Activated T-cell treated with anti-CD3 and anti-CD28 coated beads for 24 hours (primary cell): ENCODE measurements at regions not wholly inside any gene's neighbourhood (a gene's known extent, or its start where the extent isn't known, plus 50 kb on each side); places are given as distances from the start of the nearest gene placed in this dataset.

ENCODE experiments used
- DNase-seq: peaks from one replicate; pipeline ENCODE4 v3.0.0-alpha.2; 2020; ENCODE audit warnings: low read depth

DNA sequence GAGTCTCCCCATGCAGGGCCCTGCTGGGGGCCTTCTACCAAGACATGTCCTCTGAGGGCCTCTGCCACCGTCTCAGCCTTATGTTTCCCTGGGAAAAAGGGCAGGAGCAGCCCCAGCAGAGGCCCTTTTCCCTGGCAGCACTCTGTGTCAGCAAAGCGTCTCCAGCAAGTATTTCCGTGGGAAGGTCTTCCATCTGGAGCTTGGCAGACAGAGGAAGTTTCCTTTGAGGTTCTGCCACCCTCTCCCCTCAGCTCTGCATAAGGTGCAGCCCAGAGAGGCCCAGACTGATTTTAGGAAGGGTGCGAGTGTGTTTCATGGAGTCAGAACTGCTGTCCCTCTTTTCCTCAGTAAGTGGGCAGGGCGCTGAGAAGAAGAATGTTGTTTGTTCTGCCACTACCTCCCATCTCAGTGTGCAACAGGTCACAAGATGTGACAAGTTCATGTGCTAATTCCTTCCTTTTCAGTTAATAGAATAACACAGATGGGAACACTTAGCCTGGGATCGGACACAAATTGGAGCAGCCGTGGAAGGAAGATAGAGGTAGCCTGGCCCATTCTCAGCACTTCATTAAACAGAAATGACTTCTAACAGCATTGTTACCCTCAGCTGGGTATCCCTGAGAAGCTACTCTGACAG is 784.4 kb downstream of the MAFB start:
- DNase-seq = no peak

DNA sequence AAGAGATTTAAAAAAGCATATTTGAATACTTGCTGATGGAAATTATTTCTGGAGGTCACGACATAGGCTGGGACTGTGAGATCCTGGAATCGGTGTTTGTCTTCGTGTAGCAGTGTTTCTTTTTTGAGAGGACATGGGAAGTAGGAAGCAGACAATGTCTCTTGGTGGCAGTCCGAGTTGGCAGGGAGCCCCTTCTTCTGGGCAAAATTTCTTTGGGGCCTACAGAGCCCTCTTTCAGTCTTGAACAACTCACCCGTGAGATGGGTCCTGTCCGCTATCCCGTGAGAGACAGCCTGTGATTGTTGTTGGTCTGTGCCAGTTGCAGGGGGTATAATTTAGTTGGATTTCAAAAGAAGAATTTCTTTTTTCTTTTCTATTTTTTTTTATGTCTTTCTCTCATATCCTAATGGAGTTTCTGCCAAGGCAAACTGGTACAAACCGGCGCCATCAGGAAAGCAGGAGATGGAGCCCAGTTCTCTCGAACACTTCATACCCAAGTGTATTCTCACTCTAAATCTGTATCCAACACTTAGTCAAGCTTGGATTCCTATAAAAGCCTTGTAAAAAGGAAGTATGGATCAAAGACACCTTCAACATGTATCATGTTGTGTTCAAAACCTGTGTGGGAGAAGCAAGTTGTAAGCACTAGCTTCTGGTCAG is 785.1 kb downstream of the MAFB start:
- no peak for DNase-seq

DNA sequence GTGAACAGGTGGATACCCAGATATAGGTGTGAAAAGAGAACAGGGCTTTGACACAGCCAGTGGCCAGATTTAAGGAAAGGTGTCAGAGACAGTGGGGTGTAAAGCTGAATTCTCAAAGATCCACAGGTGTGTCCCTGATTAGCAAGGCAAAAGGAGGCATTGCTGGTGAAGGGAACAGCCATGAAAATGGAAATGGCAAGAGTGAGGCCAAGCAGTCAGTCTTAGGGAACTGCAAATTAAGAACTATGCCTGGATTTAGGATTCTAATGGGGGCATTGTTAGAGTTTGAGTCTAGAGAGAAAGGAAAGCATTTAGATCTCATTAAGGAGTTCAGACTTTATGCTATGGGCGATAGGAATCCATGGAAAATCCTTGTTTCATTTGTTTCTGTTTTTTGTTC is 789.2 kb downstream of the MAFB start:
- DNase-seq = no peak

DNA sequence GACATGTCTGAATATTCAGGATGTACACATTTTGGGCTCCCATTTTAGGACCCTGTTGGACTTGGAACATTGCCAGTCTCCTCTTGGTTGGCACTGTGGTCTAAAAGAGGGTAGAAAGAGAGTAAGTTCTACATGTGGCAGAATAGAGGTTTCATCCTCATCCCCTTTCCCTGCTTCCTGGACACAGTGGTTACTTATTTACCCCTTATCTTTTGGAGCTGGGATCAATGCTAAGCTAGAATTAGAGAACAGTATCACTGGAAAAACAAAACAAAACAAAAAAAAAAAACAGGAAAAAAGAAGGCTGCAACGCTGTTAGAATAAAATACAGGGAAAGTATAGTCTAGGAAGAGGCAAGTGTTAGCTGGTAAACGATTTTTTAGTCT is 790.6 kb downstream of the MAFB start:
- DNase-seq = no peak

DNA sequence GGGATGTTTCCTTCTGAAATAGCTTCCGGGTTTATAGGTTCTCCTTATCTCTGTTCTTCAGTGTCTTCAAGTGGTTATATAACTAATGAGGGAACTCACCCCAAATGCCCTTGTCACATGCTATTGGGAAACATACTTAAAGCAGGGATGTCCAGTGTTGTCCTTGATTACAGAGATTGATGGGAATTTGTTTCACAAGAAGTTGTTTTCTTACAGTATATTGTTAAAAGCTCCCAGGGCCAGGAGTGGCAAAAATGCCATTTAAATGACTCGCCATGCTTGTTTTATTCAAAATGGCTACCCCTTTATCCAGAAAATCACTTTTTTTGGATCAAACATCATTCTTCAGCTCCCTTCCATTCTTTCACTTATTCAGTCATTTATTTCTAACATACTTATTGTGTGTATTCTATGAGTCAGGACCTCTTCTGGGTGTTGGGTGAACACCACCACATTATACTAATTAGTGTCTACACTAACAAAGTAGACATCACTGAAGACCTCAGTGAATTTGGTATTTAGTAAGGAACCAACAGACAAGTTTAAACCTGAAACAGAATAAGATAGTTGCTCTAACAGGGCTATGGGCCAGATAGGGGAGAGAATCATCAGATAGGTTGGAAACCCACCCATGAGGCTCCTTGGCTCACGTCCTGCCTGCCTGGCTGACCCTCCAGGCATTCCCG is 791.1 kb downstream of the MAFB start:
- DNase-seq = no peak

DNA sequence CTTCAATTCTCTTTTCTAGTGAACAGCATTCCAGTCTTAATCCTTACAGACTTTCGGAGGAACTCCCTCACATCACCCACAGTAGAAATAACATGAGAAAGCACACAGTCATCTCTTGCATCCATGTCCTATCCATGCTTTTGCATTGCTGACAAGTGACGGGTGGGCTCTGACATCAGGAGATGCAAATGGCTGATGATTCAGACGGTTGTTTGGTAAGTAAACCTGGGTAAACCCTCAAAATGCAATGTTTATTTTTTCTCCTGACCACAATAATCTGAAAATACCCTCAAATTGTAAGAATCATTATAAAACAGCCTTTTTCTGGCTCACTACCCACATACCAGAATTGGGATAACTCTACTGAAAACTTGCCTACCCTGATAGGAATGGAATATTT is 792.0 kb downstream of the MAFB start:
- no peak for DNase-seq

DNA sequence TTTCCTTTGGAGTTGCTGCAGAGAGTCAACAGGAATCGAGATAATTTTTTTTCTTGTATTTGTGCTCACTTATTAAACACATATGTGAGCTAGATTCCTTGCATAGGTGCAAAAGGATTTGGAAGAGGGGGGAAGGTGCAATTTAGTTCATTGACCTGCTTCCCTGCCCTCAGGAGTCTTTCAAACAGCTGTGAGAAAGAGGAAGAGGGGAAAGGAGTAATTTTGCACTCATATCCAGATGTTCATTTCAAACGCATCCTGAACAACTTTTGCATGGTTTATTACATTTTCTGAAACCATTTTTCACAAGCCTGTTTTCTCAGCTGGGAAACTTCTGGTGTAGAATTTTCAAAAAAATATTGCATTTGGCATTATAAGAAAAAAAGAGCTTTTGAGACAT is 795.0 kb downstream of the MAFB start:
- DNase-seq = no peak

DNA sequence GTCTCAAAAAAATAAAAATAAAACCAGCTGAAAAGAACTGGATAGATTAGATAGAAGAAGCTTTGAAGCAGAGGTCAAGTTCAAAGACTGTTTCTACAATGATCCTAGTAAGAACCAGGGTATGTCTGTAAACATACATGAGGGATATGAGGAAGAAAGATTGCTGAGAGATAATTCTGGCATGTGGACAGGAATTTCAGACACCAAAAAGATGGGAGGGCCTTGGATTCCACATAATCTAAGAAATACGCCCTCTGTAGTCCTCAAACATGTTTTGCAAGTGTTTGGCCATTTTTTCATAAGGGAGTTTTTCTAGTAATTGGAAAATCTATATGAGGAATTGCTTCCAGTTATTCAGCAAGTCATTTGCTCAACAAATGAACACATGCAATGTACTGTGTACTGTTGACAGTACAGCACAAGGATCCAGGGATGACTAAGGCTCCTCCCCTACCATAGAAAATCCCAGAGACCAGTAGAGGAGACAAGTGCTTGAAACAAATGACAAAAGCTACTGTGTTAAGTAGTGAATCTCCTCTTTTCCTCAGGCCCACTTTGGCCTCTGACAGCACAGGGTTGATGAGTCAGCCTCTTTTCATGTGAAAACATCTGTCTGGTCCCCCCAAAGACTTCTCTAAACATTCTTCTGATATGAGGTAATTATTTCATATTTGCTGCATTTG is 795.9 kb downstream of the MAFB start:
- DNase-seq = no peak

DNA sequence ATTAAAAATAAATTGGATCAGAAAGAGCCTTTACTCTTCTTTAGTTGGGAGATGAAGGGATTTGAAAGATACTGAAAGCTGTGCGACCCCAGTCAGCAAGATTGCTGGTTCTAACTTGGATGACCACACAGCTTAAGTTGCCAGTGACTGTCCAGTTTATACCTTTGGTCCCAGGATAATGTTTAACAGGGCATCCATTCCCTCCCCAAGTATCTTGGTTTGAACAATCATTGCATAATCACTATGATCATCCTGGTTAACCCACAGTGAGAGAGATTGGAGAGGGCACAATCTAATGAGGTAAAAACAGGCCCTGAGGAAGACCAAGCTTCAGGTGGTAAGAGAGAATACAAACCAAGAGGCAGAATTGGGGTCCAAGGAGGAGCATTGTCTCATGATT is 798.3 kb downstream of the MAFB start:
- no peak for DNase-seq

DNA sequence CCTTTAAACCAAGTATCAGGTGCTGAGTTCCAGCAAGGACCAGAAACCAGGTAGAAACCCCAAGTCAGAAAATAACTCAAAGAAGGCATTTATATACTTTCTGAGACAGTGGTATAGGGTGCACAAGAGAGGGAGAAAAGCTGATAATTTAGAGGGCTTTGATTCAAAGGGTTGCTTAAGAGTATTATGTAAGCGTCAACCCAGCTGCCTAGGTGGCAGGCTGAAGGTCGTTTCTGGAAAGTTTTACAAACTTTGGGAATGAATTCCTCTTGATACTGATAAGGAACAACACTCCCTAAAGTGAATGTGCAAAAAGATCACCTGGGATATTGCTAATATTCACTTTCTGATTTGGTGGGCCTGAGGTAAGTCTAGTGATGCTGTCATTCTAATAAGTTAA is 800.7 kb downstream of the MAFB start:
- DNase-seq = no peak

DNA sequence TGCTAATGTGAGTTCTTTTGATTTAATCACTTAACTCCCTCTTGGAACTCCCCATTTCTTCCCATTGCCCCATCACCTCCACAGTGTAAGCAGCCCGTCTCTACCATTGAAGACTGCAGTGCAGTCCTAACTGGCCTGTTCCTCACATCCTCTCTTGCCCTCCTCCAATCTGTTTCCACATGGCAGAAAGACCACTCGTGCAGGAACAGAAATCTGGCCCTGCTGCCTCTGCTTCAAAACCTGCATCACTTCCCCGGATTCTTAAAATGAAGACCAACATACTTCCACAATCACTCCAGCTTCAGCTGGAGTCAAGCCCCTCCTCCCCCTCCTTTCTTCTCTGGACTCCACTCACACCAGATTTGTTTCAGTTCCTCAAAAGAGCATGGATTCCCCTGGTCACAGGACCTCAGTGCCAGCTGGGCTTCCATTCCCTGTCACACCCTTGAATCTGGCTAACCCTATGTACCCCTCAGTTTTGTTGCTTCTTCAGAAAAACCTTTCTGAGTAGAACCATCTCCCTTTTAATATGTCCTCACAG is 802.3 kb downstream of the MAFB start:
- DNase-seq = no peak

DNA sequence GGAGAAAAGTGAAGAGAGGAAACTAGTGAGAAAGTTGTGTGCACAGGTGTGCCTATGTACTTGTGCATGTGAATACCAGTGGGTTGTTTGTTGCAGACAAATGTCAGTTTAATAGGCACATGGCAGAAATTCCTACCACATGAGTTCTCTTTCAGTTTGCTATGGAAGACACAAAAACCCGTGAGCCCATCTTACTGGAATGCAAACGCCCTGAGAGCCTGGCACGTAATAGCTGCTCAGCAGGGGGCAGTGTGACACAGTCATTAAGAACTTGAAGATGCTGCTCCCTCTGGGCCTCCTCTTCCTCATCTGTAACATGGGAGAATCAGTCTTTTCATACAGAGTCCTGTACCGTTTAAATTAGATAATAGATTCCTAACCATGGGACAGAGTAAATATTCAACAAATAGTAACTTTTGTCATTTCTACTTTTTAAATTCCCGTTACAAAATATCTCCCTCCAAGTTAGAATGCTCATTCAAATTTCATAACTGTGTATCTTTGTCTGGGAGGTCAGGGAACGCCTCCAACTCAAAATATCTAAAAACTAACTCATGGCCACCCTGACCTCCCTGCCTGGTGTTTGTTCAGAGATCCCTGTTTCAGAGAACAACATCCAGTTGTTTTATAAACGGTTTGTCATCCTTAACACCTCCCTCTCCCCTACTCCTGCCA is 802.9 kb downstream of the MAFB start:
- DNase-seq = no peak

DNA sequence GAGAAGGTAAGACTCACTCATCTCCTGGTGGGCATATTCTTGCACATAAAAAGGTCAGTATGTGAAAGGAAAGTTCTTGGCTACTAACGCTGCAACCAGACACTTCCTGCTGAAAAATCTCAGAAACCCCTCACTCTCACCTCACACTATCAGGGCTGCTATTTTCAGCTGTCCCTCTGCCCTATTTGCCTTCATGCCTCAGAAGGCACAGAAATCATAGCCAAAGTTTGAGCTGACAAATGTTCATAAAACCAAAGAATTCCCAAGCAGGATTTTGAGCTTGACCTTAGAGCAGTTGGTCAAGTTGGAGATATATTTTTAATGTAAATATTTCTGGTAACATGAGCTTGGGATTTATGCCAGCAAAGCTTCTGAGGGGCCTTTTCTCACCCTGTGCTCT is 806.2 kb downstream of the MAFB start:
- no peak for DNase-seq

DNA sequence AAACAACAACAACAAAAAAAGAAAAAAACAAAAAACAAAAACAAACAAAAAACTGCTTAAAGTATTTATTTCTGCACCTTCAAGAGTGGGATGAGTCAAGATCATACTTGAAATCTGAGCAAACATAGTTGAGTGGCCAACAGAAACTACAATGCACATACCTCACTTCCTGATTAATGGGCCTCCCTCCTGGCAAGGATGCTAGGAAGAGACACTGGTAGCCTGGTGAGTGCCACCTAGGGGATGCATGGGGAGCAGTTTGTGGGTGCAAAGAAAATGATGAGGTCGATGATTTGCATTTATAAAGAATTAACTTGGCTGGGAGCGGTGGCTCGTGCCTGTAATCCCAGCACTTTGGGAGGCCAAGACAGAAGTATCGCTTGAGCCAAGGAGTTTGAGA is 808.1 kb downstream of the MAFB start:
- no peak for DNase-seq

DNA sequence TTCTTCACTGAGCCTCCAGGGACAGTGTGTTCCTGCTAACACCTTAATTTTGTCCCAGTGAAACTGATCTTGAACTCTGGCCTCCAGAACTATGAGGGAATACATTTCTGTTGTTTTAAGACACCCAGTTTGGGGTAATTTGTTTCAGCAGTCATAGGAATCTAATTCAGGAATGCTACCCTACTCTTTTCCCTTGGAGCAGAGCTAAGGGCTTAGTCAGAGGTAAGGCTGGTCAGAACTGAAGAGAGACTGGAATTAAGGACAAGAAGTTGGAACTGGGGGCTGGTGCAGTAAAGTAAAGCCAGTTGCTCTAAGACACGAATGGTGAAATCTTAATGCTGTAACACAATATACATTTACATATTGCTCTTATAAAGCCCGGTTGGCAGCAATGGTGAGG is 809.7 kb downstream of the MAFB start:
- DNase-seq = no peak

DNA sequence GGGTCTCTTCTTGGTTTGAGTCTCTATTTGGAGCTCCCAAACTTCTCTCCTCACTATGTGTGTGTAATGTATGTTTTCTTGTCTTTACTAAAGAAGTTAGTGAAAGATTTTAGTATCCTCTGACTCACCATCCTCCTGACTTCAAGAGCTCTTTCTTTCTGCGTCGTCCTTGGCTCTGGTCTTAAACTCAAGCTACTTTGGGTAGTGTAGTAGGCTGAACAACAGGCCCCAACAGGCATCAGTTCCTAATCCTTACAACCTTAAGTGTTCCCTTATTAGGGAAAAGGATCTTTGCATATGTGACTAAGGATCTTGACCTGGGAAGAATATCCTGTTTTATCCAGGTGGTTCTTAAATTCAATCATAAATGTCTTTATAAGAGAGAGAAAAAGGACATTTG is 810.2 kb downstream of the MAFB start:
- DNase-seq = no peak

DNA sequence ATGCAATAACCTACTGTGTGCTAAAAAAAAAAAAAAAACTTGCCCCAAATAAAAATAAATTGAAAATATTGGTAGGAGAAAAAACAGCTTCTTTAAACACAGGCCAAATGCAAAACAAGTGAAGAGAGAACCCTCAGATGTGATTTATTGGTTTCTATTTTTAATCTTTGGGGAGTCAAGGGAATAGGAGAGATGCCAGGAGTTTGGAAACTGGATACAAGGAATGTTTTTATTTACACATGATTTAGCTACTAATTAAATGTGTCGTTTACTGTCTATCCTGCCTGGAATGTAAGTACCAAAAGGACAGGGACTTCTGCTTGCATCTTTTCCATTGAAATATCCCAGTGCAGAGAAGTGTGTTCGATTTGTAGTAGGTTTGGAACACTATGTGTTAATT is 810.7 kb downstream of the MAFB start:
- no peak for DNase-seq

DNA sequence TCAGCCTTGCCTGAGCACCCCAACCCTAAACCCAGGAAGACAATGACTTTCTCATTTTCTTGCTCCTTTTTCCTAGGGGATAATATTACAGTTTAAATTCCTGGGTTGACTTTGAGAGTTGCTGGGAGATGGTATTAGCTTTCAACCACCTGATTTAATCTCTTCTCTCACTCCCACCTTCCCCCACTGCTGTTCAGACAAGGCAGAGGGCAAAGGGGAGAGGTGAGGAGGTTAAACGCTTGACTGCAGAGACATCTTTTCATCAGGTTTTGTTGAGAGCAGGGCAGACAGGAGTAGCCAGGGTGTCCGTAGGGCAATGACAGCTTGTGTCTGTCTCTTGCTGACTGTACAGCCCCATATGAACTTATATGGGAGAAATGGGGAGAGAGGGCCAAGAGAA is 811.2 kb downstream of the MAFB start:
- DNase-seq = no peak

DNA sequence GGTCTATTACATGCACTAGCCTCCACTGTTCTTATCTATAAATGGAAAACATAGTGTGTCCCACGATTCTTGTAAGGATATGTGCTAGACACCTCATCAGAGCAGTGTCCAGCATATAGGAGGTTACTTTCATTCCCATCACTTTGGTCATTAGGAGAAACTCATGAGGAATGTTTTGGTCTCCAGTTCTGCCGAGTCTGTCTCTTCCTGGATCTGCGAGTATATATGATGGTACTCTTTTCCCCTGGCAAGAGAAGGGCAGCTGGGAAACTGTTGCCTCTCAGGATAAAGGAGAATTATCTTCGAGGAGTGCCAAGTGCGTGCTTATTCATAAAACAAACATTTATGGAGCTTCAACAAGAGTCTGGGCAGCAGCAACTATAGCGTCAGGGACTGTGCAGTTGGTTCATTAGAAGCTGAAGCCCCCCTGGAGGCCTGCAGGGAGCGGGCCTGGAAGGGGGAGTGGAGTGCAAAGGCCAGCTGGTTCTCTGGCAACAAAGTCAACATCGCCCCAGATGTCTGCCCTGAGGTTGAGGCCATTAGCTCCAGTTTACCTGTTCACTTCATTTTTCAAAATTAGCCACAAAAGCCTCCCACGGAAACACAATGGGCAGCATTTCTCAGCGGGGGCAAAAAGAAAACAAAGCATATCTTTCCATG is 811.9 kb downstream of the MAFB start:
- DNase-seq = no peak

DNA sequence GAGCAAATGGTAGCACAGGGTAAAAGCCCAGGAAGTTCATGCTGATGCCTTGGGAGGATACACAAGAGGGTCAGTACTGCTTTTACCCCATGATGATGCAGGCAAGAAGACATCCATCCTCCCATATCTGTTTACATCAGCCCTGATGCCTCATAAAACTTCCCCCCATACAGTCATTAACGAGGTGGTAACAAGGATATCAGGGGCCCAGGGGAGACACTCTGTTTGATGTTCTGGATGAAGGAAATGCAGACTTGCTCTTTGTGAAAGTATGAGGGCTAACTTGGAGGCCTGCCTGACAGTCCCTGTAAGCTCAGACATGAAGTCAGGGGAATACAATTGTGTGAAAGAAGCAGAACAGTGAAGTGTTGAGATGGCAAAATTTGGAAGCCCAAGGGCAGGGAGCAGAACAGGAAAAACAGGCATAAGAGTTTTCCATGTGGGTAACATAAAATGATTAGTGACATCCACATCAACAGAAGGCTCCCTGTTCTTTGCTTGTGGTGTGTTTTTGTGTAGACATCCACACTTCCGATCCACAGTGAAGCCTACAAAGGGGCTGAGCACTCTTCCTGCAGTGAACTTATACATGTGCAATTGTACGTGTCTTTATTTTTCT is 813.4 kb downstream of the MAFB start:
- no peak for DNase-seq
